Activated T-helper 1 cell treated with anti-CD3 and anti-CD28 coated beads, Interleukin-12 subunit alpha, Interleukin-12 subunit beta, Interleukin-2, Interleukin-4 antibody, amounts not matched to agents 30 ng/mL and 10 ng/mL and 1 ng/mL, durations not matched to agents 14 hours and 24 hours and 36 hours (primary cell): ENCODE measurements at regions not wholly inside any gene's neighbourhood (a gene's known extent, or its start where the extent isn't known, plus 50 kb on each side); places are given as distances from the start of the nearest gene placed in this dataset.

Experiments
- DNase-seq: peaks from one replicate; pipeline ENCODE4 v3.0.0; 2021; ENCODE audit warnings: low spot score
- H3K27ac Mint-ChIP-seq: one replicate; pipeline ENCODE4 v1.8.0; 2021; ENCODE audit warnings: mild to moderate bottlenecking, mixed read lengths
- H3K27me3 Mint-ChIP-seq: one replicate; pipeline ENCODE4 v1.8.0; 2022; ENCODE audit warnings: mild to moderate bottlenecking, moderate library complexity, mixed read lengths; ENCODE audit not compliant: insufficient read depth
- H3K36me3 Mint-ChIP-seq: one replicate; pipeline ENCODE4 v1.8.0; 2021; ENCODE audit warnings: low read depth, mixed read lengths
- H3K4me1 Mint-ChIP-seq: one replicate; pipeline ENCODE4 v1.8.0; 2021; ENCODE audit warnings: low read depth, mixed read lengths
- H3K4me3 Mint-ChIP-seq: one replicate; pipeline ENCODE4 v1.8.0; 2021; ENCODE audit warnings: mild to moderate bottlenecking, moderate library complexity, mixed read lengths
- H3K9me3 Mint-ChIP-seq: one replicate; pipeline ENCODE4 v1.8.0; 2021; ENCODE audit warnings: mixed read lengths
- intact Hi-C: fragments of 100-400 bp; cut with micrococcal nuclease; formaldehyde crosslinking; loops from one replicate; pipeline ENCODE4 v1.15.1; 2024

GRCh38 chr2:220465700-220466099 lies 838.3 kb downstream of the SLC4A3 start:
- Mint-ChIP-seq H3K36me3 (no peaks in the 10 kb centered on the region), H3K9me3 (no peaks in the 10 kb centered on the region), H3K27me3 (peaks cover 3% of the 10 kb centered on the region), H3K4me3 (no peak overlapping the region), H3K27ac (no peak overlapping the region), H3K4me1 (no peaks in the 10 kb centered on the region)
- no peak for DNase-seq
- intact Hi-C loops: no loop called here

GRCh38 chr2:220466251-220466691 lies 838.8 kb downstream of the SLC4A3 start:
- no peak for DNase-seq
- Mint-ChIP-seq H3K36me3 (no peaks in the 10 kb centered on the region), H3K4me3 (no peak overlapping the region), H3K9me3 (no peaks in the 10 kb centered on the region), H3K27ac (no peak overlapping the region), H3K27me3 (peaks cover 3% of the 10 kb centered on the region), H3K4me1 (no peaks in the 10 kb centered on the region)
- intact Hi-C loops: no loop called here

- Mint-ChIP-seq H3K27me3 (no peaks in the 10 kb centered on the region), H3K4me1 (no peaks in the 10 kb centered on the region), H3K27ac (no peak overlapping the region), H3K9me3 (no peaks in the 10 kb centered on the region), H3K36me3 (no peaks in the 10 kb centered on the region), H3K4me3 (no peak overlapping the region)
- intact Hi-C loops: no loop called here
- DNase-seq: no peak
Observed at GRCh38 chr2:220469201-220469600, 841.8 kb downstream of the SLC4A3 start.

- H3K4me1 Mint-ChIP-seq: no peaks in the 10 kb centered on the region
- H3K4me3 Mint-ChIP-seq: no peak overlapping the region
- H3K27me3 Mint-ChIP-seq: no peaks in the 10 kb centered on the region
- H3K27ac Mint-ChIP-seq: no peak overlapping the region
- no peaks in the 10 kb centered on the region for H3K9me3 Mint-ChIP-seq
- intact Hi-C loops: no loop called here
- H3K36me3 Mint-ChIP-seq: no peaks in the 10 kb centered on the region
- DNase-seq: no peak
Observed at GRCh38 chr2:220473611-220474010, 846.2 kb downstream of the SLC4A3 start.

- Mint-ChIP-seq H3K4me3 (no peak overlapping the region), H3K4me1 (no peaks in the 10 kb centered on the region), H3K9me3 (no peaks in the 10 kb centered on the region), H3K36me3 (no peaks in the 10 kb centered on the region), H3K27ac (no peak overlapping the region), H3K27me3 (no peaks in the 10 kb centered on the region)
- intact Hi-C loops: no loop called here
- DNase-seq: no peak
Observed at GRCh38 chr2:220476877-220477276, 849.4 kb downstream of the SLC4A3 start.

GRCh38 chr2:220478305-220479058 lies 851.1 kb downstream of the SLC4A3 start:
- Mint-ChIP-seq H3K27ac (no peak overlapping the region), H3K9me3 (no peaks in the 10 kb centered on the region), H3K4me3 (no peak overlapping the region), H3K36me3 (no peaks in the 10 kb centered on the region), H3K4me1 (no peaks in the 10 kb centered on the region), H3K27me3 (no peaks in the 10 kb centered on the region)
- intact Hi-C loops: no loop called here
- DNase-seq: no peak

- Mint-ChIP-seq H3K27me3 (no peaks in the 10 kb centered on the region), H3K4me3 (no peak overlapping the region), H3K36me3 (no peaks in the 10 kb centered on the region), H3K4me1 (no peaks in the 10 kb centered on the region), H3K9me3 (peaks cover 4% of the 10 kb centered on the region), H3K27ac (no peak overlapping the region)
- intact Hi-C loops: no loop called here
- no peak for DNase-seq
Observed at GRCh38 chr2:220482716-220483115, 855.3 kb downstream of the SLC4A3 start.

- Mint-ChIP-seq H3K4me1 (no peaks in the 10 kb centered on the region), H3K27me3 (no peaks in the 10 kb centered on the region), H3K4me3 (no peak overlapping the region), H3K27ac (no peak overlapping the region), H3K36me3 (no peaks in the 10 kb centered on the region), H3K9me3 (no peaks in the 10 kb centered on the region)
- intact Hi-C loops: no loop called here
- no peak for DNase-seq
Observed at GRCh38 chr2:220489121-220489520, 861.7 kb downstream of the SLC4A3 start.

- no peaks in the 10 kb centered on the region for H3K36me3 Mint-ChIP-seq
- H3K4me3 Mint-ChIP-seq: no peak overlapping the region
- DNase-seq: no peak
- H3K27me3 Mint-ChIP-seq: no peaks in the 10 kb centered on the region
- no peaks in the 10 kb centered on the region for H3K9me3 Mint-ChIP-seq
- H3K4me1 Mint-ChIP-seq: no peaks in the 10 kb centered on the region
- no peak overlapping the region for H3K27ac Mint-ChIP-seq
- intact Hi-C loops: no loop called here
Observed at GRCh38 chr2:220491670-220492069, 864.2 kb downstream of the SLC4A3 start.

- no peaks in the 10 kb centered on the region for H3K9me3 Mint-ChIP-seq
- H3K27ac Mint-ChIP-seq: no peak overlapping the region
- no peaks in the 10 kb centered on the region for H3K4me1 Mint-ChIP-seq
- intact Hi-C loops: no loop called here
- no peaks in the 10 kb centered on the region for H3K27me3 Mint-ChIP-seq
- no peak overlapping the region for H3K4me3 Mint-ChIP-seq
- DNase-seq: no peak
- no peaks in the 10 kb centered on the region for H3K36me3 Mint-ChIP-seq
Observed at GRCh38 chr2:220493871-220494525, 866.6 kb downstream of the SLC4A3 start.

- H3K9me3 Mint-ChIP-seq: no peaks in the 10 kb centered on the region
- H3K4me3 Mint-ChIP-seq: no peak overlapping the region
- no peaks in the 10 kb centered on the region for H3K27me3 Mint-ChIP-seq
- H3K4me1 Mint-ChIP-seq: no peaks in the 10 kb centered on the region
- H3K36me3 Mint-ChIP-seq: no peaks in the 10 kb centered on the region
- intact Hi-C loops: no loop called here
- no peak for DNase-seq
- no peak overlapping the region for H3K27ac Mint-ChIP-seq
Observed at GRCh38 chr2:220496513-220496912, 869.1 kb downstream of the SLC4A3 start.

GRCh38 chr2:220499225-220499624 lies 871.8 kb downstream of the SLC4A3 start:
- H3K9me3 Mint-ChIP-seq: no peaks in the 10 kb centered on the region
- DNase-seq: no peak
- H3K27ac Mint-ChIP-seq: no peak overlapping the region
- no peaks in the 10 kb centered on the region for H3K27me3 Mint-ChIP-seq
- H3K36me3 Mint-ChIP-seq: no peaks in the 10 kb centered on the region
- no peaks in the 10 kb centered on the region for H3K4me1 Mint-ChIP-seq
- no peak overlapping the region for H3K4me3 Mint-ChIP-seq
- intact Hi-C loops: no loop called here

GRCh38 chr2:220502539-220502938 lies 875.1 kb downstream of the SLC4A3 start:
- H3K27me3 Mint-ChIP-seq: no peaks in the 10 kb centered on the region
- intact Hi-C loops: no loop called here

More at GRCh38 chr2:220502539-220502938, 875.1 kb downstream of the SLC4A3 start:
- no peak for DNase-seq
- Mint-ChIP-seq H3K27ac (no peak overlapping the region), H3K4me1 (no peaks in the 10 kb centered on the region), H3K36me3 (no peaks in the 10 kb centered on the region), H3K4me3 (no peak overlapping the region), H3K9me3 (no peaks in the 10 kb centered on the region)
